MCF 10A (cell line): ENCODE measurements at regions not wholly inside any gene's neighbourhood (a gene's known extent, or its start where the extent isn't known, plus 50 kb on each side); places are given as distances from the start of the nearest gene placed in this dataset.
A peak's percentile ranks its signal among the peaks of the same experiment; 100 is the strongest.

Experiments used
- BruUV-seq: library from RNA; stranded (reverse); fragments of 400-500 nt; replicated peaks from 2 replicates; lab custom pipeline; 2021; lab: Mats Ljungman, UMichigan
- CTCF ChIA-PET: fragments of 300-600 bp; sonication (Branson Sonifier 250); formaldehyde crosslinking; extraction: SDS; loops from one replicate; lab custom pipeline; 2021; ENCODE audit warnings: antibody characterized with exemption, inconsistent platforms; lab: Yijun Ruan, JAX
- POLR2A ChIA-PET: fragments of 300-600, 350-650 bp; sonication (Branson Sonifier 250); formaldehyde crosslinking; extraction: SDS; loops from one replicate; lab custom pipeline; 2020; ENCODE audit warnings: antibody characterized with exemption, inconsistent platforms; lab: Yijun Ruan, JAX
- DNase-seq: peaks from one replicate; pipeline ENCODE4 v3.0.0-alpha.2; 2018; ENCODE audit not compliant: unreplicated experiment
- H3K27ac Mint-ChIP-seq: one replicate; pipeline ENCODE4 v1.8.0; 2022; ENCODE audit warnings: mild to moderate bottlenecking, low read depth, mixed read lengths; ENCODE audit not compliant: unreplicated experiment
- H3K27me3 Mint-ChIP-seq: one replicate; pipeline ENCODE4 v1.8.0; 2022; ENCODE audit warnings: mixed read lengths; ENCODE audit not compliant: insufficient read depth, unreplicated experiment
- H3K36me3 Mint-ChIP-seq: one replicate; pipeline ENCODE4 v1.8.0; 2022; ENCODE audit warnings: mild to moderate bottlenecking, moderate library complexity, mixed read lengths; ENCODE audit not compliant: insufficient read depth, unreplicated experiment
- H3K4me1 Mint-ChIP-seq: one replicate; pipeline ENCODE4 v1.8.0; 2022; ENCODE audit warnings: mixed read lengths; ENCODE audit not compliant: insufficient read depth, unreplicated experiment
- H3K4me3 Mint-ChIP-seq: one replicate; pipeline ENCODE4 v1.8.0; 2022; ENCODE audit warnings: mild to moderate bottlenecking, moderate library complexity, mixed read lengths; ENCODE audit not compliant: unreplicated experiment
- H3K9me3 Mint-ChIP-seq: one replicate; pipeline ENCODE4 v1.8.0; 2022; ENCODE audit warnings: mixed read lengths; ENCODE audit not compliant: unreplicated experiment
- CTCF ChIP-seq: fragments of 200-600 bp; IDR thresholded peaks from one replicate; pipeline ENCODE4 v1.8.0; 2022; ENCODE audit warnings: antibody characterized with exemption, mild to moderate bottlenecking; ENCODE audit not compliant: unreplicated experiment
- intact Hi-C: fragments of 100-400 bp; cut with micrococcal nuclease; formaldehyde crosslinking; loops from 2 replicates; pipeline ENCODE4 v1.14.1; 2022

- H3K4me1 Mint-ChIP-seq = no peaks in the 10 kb centered on the region
- H3K36me3 Mint-ChIP-seq = no peaks in the 10 kb centered on the region
- intact Hi-C loops = no loop called here
- H3K27me3 Mint-ChIP-seq = no peaks in the 10 kb centered on the region
- no peaks in the 10 kb centered on the region for H3K9me3 Mint-ChIP-seq
- DNase-seq = no peak
- no peak overlapping the region for H3K27ac Mint-ChIP-seq
- H3K4me3 Mint-ChIP-seq = no peak overlapping the region
- ChIA-PET POLR2A (interaction anchor here (0.5 kb wide), 1 partner anchor 10 kb away, joined by 3 read pairs; no protein-coding TSS in a partner anchor), CTCF (no interaction called here)
- no TSS peak for BruUV-seq
- TF ChIP-seq CTCF = no peak
Observed at GRCh38 chr9:28912621-28913020, 1339.3 kb upstream of the C9orf72 start.

GRCh38 chr9:28915202-28915930, 1342.1 kb upstream of the C9orf72 start:
- ChIA-PET POLR2A (interaction anchor here (0.6 kb wide), 1 partner anchor 666 kb away, joined by 4 read pairs; no protein-coding TSS in a partner anchor), CTCF (no interaction called here)
- H3K27ac Mint-ChIP-seq = no peak overlapping the region
- DNase-seq = peak; percentile 33
- H3K27me3 Mint-ChIP-seq = no peaks in the 10 kb centered on the region
- H3K4me3 Mint-ChIP-seq = no peak overlapping the region
- TF ChIP-seq CTCF = no peak
- intact Hi-C loops = no loop called here
- no peaks in the 10 kb centered on the region for H3K36me3 Mint-ChIP-seq
- no peaks in the 10 kb centered on the region for H3K4me1 Mint-ChIP-seq
- no TSS peak for BruUV-seq
- no peaks in the 10 kb centered on the region for H3K9me3 Mint-ChIP-seq

GRCh38 chr9:28916348-28916747, 1343.1 kb upstream of the C9orf72 start:
- no peaks in the 10 kb centered on the region for H3K9me3 Mint-ChIP-seq
- H3K4me1 Mint-ChIP-seq = no peaks in the 10 kb centered on the region
- H3K27me3 Mint-ChIP-seq = no peaks in the 10 kb centered on the region
- H3K36me3 Mint-ChIP-seq = no peaks in the 10 kb centered on the region
- TF ChIP-seq CTCF = no peak
- ChIA-PET POLR2A (no interaction called here), CTCF (no interaction called here)
- DNase-seq = no peak
- H3K27ac Mint-ChIP-seq = no peak overlapping the region
- intact Hi-C loops = no loop called here
- BruUV-seq = no TSS peak
- H3K4me3 Mint-ChIP-seq = no peak overlapping the region

- Mint-ChIP-seq H3K36me3 (no peaks in the 10 kb centered on the region), H3K4me3 (no peak overlapping the region), H3K27ac (no peak overlapping the region), H3K4me1 (peaks cover 7% of the 10 kb centered on the region), H3K9me3 (no peaks in the 10 kb centered on the region), H3K27me3 (no peaks in the 10 kb centered on the region)
- TF ChIP-seq CTCF = no peak
- BruUV-seq = no TSS peak
- intact Hi-C loops = no loop called here
- CTCF ChIA-PET = no interaction called here
- POLR2A ChIA-PET = no interaction called here
- no peak for DNase-seq
Observed at GRCh38 chr9:28921857-28922500, 1348.7 kb upstream of the C9orf72 start.
